Adrenal gland (tissue), 9 donors: ENCODE measurements at regions not wholly inside any gene's neighbourhood (a gene's known extent, or its start where the extent isn't known, plus 50 kb on each side); places are given as distances from the start of the nearest gene placed in this dataset.

Experiments used
- DNase-seq, 7 donors: peaks; one replicate each; pipeline ENCODE4 v3.0.0-alpha.2; 2019 to 2020
- H3K27ac ChIP-seq, 5 donors: fragments of 200-600 bp; sonication (generic) in 4 of 5; 1 replicate in 3 of 5; 2 replicates in 2 of 5; pipeline versions ENCODE4 v1.5.1 to v1.8.0; 2016 to 2020; ENCODE audit warnings: mild to moderate bottlenecking in 1 of 5
- H3K27me3 ChIP-seq: fragments of 200-600 bp; 2 replicates; pipeline ENCODE4 v1.8.0; 2021
- H3K36me3 ChIP-seq, 2 donors: fragments of 200-600 bp; replicated peaks in 1 of 2; 1 replicate in 1 of 2; 2 replicates in 1 of 2; pipeline versions ENCODE4 v1.5.1 to v1.8.0; 2018 to 2022
- H3K4me1 ChIP-seq, 2 donors: fragments of 200-600 bp; replicated peaks in 1 of 2; 1 replicate in 1 of 2; 2 replicates in 1 of 2; pipeline versions ENCODE4 v1.5.1 to v1.8.0; 2018 to 2021
- H3K4me3 ChIP-seq, 4 donors: fragments of 200-600 bp; sonication (generic) in 3 of 4; one replicate each; pipeline ENCODE4 v1.5.1; 2016 to 2018
- H3K9me3 ChIP-seq, 3 donors: fragments of 200-600 bp; sonication (generic) in 1 of 3; replicated peaks in 1 of 3; 1 replicate in 2 of 3; 2 replicates in 1 of 3; pipeline versions ENCODE4 v1.5.1 to v1.8.0; 2016 to 2021
- POLR2A ChIP-seq, 2 donors: fragments of 450-650 bp; IDR thresholded peaks; one replicate each; pipeline ENCODE4 v1.6.1; 2017; ENCODE audit warnings: antibody characterized with exemption in 2 of 2, mild to moderate bottlenecking in 2 of 2, moderate library complexity in 1 of 2
- WGBS, 4 donors: extraction: QIAGEN DNeasy Blood & Tissue Kit in 2 of 4; methylation state at CpG; one replicate each; pipeline versions ENCODE4 v1.1.5 to v1.1.7; 2013 to 2017; 5-methylcytosine and 5-hydroxymethylcytosine counted together
- intact Hi-C, 2 donors: fragments of 100-400 bp; cut with DNase I; formaldehyde crosslinking; loops; one replicate each; pipeline versions ENCODE4 v1.14.1 to v1.15.0; 2022 to 2023
- TF ChIP-seq, protein P1 (sequence below), 6 experiments: fragments of 450-650 bp in 4 of 6; fragments of 200-600 bp in 2 of 6; sonication (generic) in 1 of 6; IDR thresholded peaks; 1 replicate in 5 of 6; 2 replicates in 1 of 6; pipeline versions ENCODE4 v1.5.1 to v1.8.0; 2016 to 2021; ENCODE audit warnings: antibody characterized with exemption in 6 of 6, mild to moderate bottlenecking in 2 of 6, moderate library complexity in 1 of 6
- donor health status: healthy with polysubstance abuse.
- donor health status: Bipolar disorder and iron deficiency.
- donor health status: DM: yes; HTN: yes; CAD: no.
- donor health status: DM: no; HTN: no; CAD: no.
- donor health status: DM: no; HTN: no; CAD: no.

DNA sequence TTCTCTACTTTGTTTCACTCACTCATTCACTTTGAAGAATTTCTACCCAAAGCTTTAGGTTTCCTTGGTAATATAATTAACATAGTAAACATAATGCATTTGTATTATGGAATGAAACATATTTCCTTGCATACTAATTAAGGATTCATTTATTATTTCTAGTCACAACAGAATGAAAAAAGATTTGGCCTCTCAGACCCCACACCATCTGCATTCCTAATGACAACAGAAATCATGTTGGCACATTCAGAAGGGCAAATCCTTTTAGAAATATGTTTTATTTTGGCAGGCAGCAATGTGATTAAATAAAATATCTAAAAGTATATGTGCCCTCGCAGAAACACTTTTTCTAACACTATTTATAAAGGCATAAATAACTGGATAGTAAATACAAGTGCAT, 163.4 kb downstream of the HTR1B start:
- DNase-seq, result no peak
- TF ChIP-seq POLR2A (IDR thresholded peaks at IDR 0.05), result no peak
- TF ChIP-seq, protein P1, sequence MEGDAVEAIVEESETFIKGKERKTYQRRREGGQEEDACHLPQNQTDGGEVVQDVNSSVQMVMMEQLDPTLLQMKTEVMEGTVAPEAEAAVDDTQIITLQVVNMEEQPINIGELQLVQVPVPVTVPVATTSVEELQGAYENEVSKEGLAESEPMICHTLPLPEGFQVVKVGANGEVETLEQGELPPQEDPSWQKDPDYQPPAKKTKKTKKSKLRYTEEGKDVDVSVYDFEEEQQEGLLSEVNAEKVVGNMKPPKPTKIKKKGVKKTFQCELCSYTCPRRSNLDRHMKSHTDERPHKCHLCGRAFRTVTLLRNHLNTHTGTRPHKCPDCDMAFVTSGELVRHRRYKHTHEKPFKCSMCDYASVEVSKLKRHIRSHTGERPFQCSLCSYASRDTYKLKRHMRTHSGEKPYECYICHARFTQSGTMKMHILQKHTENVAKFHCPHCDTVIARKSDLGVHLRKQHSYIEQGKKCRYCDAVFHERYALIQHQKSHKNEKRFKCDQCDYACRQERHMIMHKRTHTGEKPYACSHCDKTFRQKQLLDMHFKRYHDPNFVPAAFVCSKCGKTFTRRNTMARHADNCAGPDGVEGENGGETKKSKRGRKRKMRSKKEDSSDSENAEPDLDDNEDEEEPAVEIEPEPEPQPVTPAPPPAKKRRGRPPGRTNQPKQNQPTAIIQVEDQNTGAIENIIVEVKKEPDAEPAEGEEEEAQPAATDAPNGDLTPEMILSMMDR (IDR thresholded peaks at IDR 0.05), result no peak
- H3K36me3 ChIP-seq, result no peaks in the 10 kb centered on the region
- H3K4me1 ChIP-seq, result no peaks in the 10 kb centered on the region
- WGBS, 4 donors, result 72 to 80% (median 76%) methylated on average over 1 of the region's 1 CpG
- H3K9me3 ChIP-seq, result no peaks in the 10 kb centered on the region
- no peak overlapping the region for H3K4me3 ChIP-seq
- intact Hi-C loops, result no loop called here
- H3K27ac ChIP-seq, result no peak overlapping the region
- no peaks in the 10 kb centered on the region for H3K27me3 ChIP-seq

DNA sequence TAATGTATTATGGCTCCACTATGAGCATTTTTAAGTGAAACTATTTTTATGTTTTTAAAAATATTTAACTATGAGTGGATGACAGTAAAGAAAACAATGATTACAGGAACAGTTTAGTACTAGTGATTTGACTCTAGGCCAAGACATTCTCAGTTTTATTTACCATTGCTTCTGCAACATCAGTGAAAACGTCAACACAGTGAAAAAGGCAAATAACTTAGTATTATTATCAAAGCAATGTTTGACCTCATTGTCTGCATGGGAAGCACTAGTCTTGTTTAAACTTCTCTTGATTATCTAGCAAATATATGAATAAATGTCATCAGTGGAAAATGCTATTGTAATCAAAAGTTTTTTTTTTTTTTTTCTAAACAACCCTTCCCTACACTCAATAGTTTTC, 165.0 kb downstream of the HTR1B start:
- intact Hi-C loops, result no loop called here
- no peak for DNase-seq
- no peak overlapping the region for H3K27ac ChIP-seq
- 53 to 59% (median 56%) methylated on average over 1 of the region's 1 CpG for WGBS, 4 donors
- no peaks in the 10 kb centered on the region for H3K4me1 ChIP-seq
- no peaks in the 10 kb centered on the region for H3K36me3 ChIP-seq
- H3K27me3 ChIP-seq, result no peaks in the 10 kb centered on the region
- H3K9me3 ChIP-seq, result no peaks in the 10 kb centered on the region
- H3K4me3 ChIP-seq, result no peak overlapping the region
- TF ChIP-seq, protein P1 (IDR thresholded peaks at IDR 0.05), result no peak
- TF ChIP-seq POLR2A (IDR thresholded peaks at IDR 0.05), result no peak

DNA sequence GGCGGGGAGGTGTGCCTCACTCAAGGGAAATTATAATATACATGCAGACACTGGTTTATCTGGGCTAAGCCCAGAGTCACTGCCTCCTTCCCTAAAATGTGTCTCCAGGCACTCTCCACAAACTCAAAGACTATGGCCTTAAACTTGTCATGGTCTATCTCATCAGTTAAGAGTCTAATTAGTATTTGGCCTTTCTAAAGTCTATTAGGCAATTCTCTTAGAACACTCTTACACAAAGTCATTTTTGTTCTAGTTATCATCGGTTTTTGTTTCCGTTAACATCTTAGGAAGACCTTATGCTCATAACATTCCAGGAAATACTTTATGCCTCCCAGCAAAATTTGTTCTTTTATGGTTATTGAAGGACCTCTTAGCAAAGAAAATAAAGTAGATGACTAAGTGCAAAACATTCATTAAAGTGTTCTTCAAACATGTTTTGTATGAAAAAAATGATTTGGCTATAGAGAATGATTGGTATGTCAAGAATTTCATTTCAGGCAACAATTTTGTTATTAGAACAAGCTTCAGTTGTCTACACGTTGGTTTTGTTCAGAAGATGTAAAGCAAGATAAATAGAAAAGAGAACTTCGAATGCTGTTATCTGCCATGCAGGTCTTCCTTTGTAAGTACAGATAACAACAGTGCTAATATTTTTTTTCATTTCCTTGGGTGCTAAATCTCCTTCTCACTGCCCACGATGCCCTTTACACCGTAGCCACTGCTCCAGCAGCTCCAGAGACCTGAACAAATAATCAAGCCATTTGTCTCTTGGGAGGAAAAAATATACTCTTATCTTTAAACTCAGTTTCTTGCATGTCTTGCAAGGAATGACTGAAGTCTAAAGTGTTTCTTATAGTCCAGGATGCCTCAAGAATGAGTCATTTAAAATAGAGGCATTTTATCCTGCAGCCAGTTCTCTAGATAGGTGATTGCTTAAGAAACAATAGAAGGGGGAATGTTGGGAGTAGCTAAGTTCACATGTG, 170.4 kb downstream of the HTR1B start:
- no peaks in the 10 kb centered on the region for H3K36me3 ChIP-seq
- WGBS, 4 donors, result 38 to 48% (median 47%) methylated on average over 7 of the region's 7 CpGs
- no peaks in the 10 kb centered on the region for H3K4me1 ChIP-seq
- no peaks in the 10 kb centered on the region for H3K9me3 ChIP-seq
- DNase-seq, result no peak
- H3K4me3 ChIP-seq, result no peak overlapping the region
- no peak for TF ChIP-seq POLR2A (IDR thresholded peaks at IDR 0.05)
- TF ChIP-seq, protein P1 (IDR thresholded peaks at IDR 0.05), result no peak
- no peaks in the 10 kb centered on the region for H3K27me3 ChIP-seq
- intact Hi-C loops, result no loop called here
- no peak overlapping the region for H3K27ac ChIP-seq

DNA sequence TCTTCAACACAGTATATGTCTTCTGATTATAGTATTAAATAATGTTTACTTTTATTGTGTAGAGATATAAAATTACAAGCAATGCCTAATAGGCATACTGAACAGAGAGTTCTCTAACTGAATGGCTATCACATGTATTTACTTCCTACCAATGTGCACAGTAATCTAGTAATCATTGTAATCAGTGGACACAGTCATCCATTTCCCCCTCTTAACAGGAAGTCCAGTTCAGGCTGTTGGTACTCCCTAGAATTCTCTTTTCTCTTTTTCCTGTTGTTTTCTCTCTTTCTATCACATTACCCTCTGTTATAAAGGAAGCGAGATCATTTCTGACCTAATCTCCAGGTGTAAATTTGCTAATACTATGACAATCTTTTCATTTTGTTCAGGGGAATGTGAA, 172.5 kb downstream of the HTR1B start:
- TF ChIP-seq, protein P1 (IDR thresholded peaks at IDR 0.05), result no peak
- TF ChIP-seq POLR2A (IDR thresholded peaks at IDR 0.05), result no peak
- DNase-seq, result no peak
- intact Hi-C loops, result no loop called here
- Histone ChIP-seq H3K36me3 (no peaks in the 10 kb centered on the region), H3K4me1 (no peaks in the 10 kb centered on the region), H3K4me3 (no peak overlapping the region), H3K27ac (no peak overlapping the region), H3K27me3 (no peaks in the 10 kb centered on the region), H3K9me3 (no peaks in the 10 kb centered on the region)
- WGBS, 4 donors, result 81 to 92% (median 88%) methylated on average over 1 of the region's 1 CpG
